Smooth muscle cell (in vitro differentiated cells): ENCODE measurements at regions not wholly inside any gene's neighbourhood (a gene's known extent, or its start where the extent isn't known, plus 50 kb on each side); places are given as distances from the start of the nearest gene placed in this dataset.

Source experiments
- DNase-seq: peaks from one replicate; lab custom pipeline; 2025; ENCODE audit not compliant: unreplicated experiment; lab: John Stamatoyannopoulos, UW
- H2AFZ ChIP-seq: fragments of 200-600 bp; sonication (generic); 2 replicates; pipeline ENCODE4 v1.6.0; 2016; ENCODE audit warnings: antibody characterized with exemption, low read depth, mild to moderate bottlenecking
- H3F3A ChIP-seq: fragments of 200-600 bp; sonication (generic); 2 replicates; pipeline ENCODE4 v1.6.0; 2017; ENCODE audit warnings: antibody characterized with exemption, low read depth
- H3K27ac ChIP-seq: fragments of 200-600 bp; sonication (generic); 2 replicates; pipeline ENCODE4 v1.5.1; 2016; ENCODE audit warnings: low read depth, mild to moderate bottlenecking
- H3K27me3 ChIP-seq: fragments of 200-600 bp; sonication (generic); 2 replicates; pipeline ENCODE4 v1.6.1; 2016; ENCODE audit warnings: low read depth, mild to moderate bottlenecking
- H3K36me3 ChIP-seq: fragments of 200-600 bp; sonication (generic); 2 replicates; pipeline ENCODE4 v1.5.1; 2016; ENCODE audit warnings: low read depth
- H3K4me1 ChIP-seq: fragments of 200-600 bp; sonication (generic); 2 replicates; pipeline ENCODE4 v1.5.1; 2016; ENCODE audit warnings: low read depth
- H3K4me2 ChIP-seq: fragments of 200-600 bp; sonication (generic); 2 replicates; pipeline ENCODE4 v1.6.0; 2016; ENCODE audit warnings: mild to moderate bottlenecking
- H3K4me3 ChIP-seq: fragments of 200-600 bp; sonication (generic); 2 replicates; pipeline ENCODE4 v1.5.1; 2016; ENCODE audit warnings: mild to moderate bottlenecking
- H3K79me2 ChIP-seq: fragments of 200-600 bp; sonication (generic); 2 replicates; pipeline ENCODE4 v1.6.0; 2016; ENCODE audit warnings: low read depth, mild to moderate bottlenecking
- H3K9ac ChIP-seq: fragments of 200-600 bp; sonication (generic); 2 replicates; pipeline ENCODE4 v1.6.0; 2016; ENCODE audit warnings: low read depth
- H3K9me3 ChIP-seq: fragments of 200-600 bp; sonication (generic); replicated peaks from 2 replicates; pipeline ENCODE4 v1.5.1; 2016; ENCODE audit warnings: low read depth
- H4K20me1 ChIP-seq: fragments of 200-600 bp; sonication (generic); 2 replicates; pipeline ENCODE4 v1.6.0; 2016; ENCODE audit warnings: low read depth
- WGBS: methylation state at CpG from one replicate; pipeline ENCODE4 v1.1.7; 2016; ENCODE audit warnings: low lambda C conversion rate; 5-methylcytosine and 5-hydroxymethylcytosine counted together
- TF ChIP-seq, protein P1 (sequence below): fragments of 200-600 bp; sonication (generic); IDR thresholded peaks from 2 replicates; pipeline ENCODE4 v1.5.1; 2017; ENCODE audit warnings: borderline replicate concordance, mild to moderate bottlenecking, antibody characterized with exemption; ENCODE audit not compliant: insufficient read depth, poor library complexity, severe bottlenecking

DNA sequence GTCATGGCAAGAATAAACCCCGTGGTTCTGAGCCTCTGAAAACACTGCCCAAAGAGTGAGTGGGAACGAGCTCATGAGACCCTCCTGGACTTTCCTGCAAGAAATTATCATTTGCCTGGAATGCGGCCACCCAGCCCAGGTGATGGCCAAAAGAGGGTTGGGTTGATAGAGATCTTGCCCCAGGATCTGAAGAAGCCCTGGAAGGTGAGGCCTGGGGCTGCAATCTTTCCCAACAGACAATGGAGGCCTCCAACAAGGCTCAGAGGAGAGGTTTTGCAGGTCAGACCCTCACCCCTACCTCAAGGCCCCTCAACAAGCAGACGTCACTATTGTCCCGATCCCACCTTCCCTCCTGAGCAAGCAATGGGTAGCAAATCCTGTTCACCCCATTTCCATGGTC lies 106.0 kb upstream of the SOD1 start:
- Histone ChIP-seq H3K36me3 (no peaks in the 10 kb centered on the region), H3K9ac (no peak overlapping the region), H2AFZ (no peak overlapping the region), H3K9me3 (no peaks in the 10 kb centered on the region), H3K27ac (no peak overlapping the region), H3K79me2 (peaks cover 6% of the 10 kb centered on the region), H4K20me1 (no peaks in the 10 kb centered on the region), H3K4me2 (no peak overlapping the region), H3K4me1 (peaks cover 35% of the 10 kb centered on the region), H3F3A (peaks cover 11% of the 10 kb centered on the region), H3K4me3 (no peak overlapping the region), H3K27me3 (peaks cover 14% of the 10 kb centered on the region)
- 94% methylated on average over 5 of the region's 5 CpGs for WGBS
- DNase-seq = no peak
- TF ChIP-seq, protein P1, sequence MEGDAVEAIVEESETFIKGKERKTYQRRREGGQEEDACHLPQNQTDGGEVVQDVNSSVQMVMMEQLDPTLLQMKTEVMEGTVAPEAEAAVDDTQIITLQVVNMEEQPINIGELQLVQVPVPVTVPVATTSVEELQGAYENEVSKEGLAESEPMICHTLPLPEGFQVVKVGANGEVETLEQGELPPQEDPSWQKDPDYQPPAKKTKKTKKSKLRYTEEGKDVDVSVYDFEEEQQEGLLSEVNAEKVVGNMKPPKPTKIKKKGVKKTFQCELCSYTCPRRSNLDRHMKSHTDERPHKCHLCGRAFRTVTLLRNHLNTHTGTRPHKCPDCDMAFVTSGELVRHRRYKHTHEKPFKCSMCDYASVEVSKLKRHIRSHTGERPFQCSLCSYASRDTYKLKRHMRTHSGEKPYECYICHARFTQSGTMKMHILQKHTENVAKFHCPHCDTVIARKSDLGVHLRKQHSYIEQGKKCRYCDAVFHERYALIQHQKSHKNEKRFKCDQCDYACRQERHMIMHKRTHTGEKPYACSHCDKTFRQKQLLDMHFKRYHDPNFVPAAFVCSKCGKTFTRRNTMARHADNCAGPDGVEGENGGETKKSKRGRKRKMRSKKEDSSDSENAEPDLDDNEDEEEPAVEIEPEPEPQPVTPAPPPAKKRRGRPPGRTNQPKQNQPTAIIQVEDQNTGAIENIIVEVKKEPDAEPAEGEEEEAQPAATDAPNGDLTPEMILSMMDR = no peak

DNA sequence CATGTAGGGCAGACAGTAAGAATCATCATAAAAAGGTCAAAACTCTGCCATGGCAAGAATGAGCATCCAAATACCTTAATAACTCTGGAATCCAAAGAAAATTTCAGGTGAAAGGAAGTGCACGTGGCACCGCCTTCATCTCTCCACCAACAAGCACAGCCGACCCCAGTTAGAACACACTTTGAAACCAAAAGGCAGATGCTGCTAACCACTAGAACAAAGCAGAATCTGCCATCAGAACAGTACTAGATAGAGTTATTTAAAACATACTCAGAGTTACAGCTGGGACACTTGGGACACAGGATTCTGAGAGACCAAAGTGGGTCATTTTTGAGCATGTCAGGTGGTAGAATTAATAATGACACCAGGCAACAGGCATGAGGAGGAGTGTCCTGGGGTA lies 106.7 kb upstream of the SOD1 start:
- TF ChIP-seq, protein P1 = no peak
- no peak for DNase-seq
- Histone ChIP-seq H3K36me3 (no peaks in the 10 kb centered on the region), H3F3A (peaks cover 11% of the 10 kb centered on the region), H3K4me2 (no peak overlapping the region), H3K4me3 (no peak overlapping the region), H3K27me3 (peaks cover 10% of the 10 kb centered on the region), H3K79me2 (peaks cover 6% of the 10 kb centered on the region), H4K20me1 (no peaks in the 10 kb centered on the region), H3K9me3 (no peaks in the 10 kb centered on the region), H3K27ac (no peak overlapping the region), H3K4me1 (peaks cover 35% of the 10 kb centered on the region), H3K9ac (no peak overlapping the region), H2AFZ (no peak overlapping the region)
- WGBS = 94% methylated on average over 3 of the region's 3 CpGs

DNA sequence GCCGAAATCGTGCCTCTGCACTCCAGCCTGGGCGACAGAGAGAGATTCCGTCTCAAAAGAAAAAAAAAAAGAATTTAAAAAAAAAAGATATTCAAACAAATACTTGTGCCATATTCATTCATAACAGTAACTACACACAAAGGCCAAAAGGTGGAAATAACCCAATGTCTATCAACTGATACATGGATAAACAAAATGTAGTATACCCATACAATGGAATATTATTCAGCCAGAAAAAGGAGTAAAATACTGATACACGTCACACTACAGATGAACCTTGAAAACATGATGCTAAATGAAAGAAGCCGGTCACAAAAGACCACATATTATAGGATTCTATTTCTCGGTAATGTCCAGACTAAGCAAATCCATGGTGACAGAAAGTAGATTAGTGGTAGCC lies 109.4 kb upstream of the SOD1 start:
- Histone ChIP-seq H3K27me3 (no peaks in the 10 kb centered on the region), H2AFZ (no peak overlapping the region), H3K4me1 (peaks cover 24% of the 10 kb centered on the region), H3K27ac (no peak overlapping the region), H3K9ac (no peak overlapping the region), H3F3A (no peaks in the 10 kb centered on the region), H3K36me3 (no peaks in the 10 kb centered on the region), H3K4me2 (no peak overlapping the region), H4K20me1 (no peaks in the 10 kb centered on the region), H3K4me3 (no peak overlapping the region), H3K79me2 (peaks cover 6% of the 10 kb centered on the region), H3K9me3 (no peaks in the 10 kb centered on the region)
- TF ChIP-seq, protein P1 = no peak
- DNase-seq = no peak
- WGBS = 98% methylated on average over 7 of the region's 7 CpGs

DNA sequence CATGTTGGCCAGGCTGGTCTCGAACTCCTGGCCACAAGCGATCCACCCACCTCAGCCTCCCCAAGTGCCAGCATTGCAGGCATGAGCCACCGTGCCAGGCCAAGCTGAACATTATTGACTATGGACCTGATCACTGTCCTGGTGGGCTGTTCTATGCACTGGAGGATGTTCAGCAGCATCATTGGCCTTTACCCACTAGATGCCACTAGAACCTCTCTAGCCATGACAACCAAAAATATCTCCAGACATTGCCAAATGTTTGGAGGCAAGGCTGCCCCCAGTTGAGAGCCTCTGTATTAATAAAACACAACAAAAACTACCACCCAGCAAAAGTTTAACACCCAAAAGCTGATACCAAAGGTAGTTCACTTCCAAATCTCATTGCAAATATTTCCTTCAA lies 110.8 kb upstream of the SOD1 start:
- H3K9ac ChIP-seq = no peak overlapping the region
- H3K79me2 ChIP-seq = peaks cover 6% of the 10 kb centered on the region
- H3F3A ChIP-seq = no peaks in the 10 kb centered on the region
- no peak overlapping the region for H3K27ac ChIP-seq
- 92% methylated on average over 3 of the region's 3 CpGs for WGBS
- no peak overlapping the region for H3K4me2 ChIP-seq
- H3K36me3 ChIP-seq = no peaks in the 10 kb centered on the region
- no peaks in the 10 kb centered on the region for H4K20me1 ChIP-seq
- no peaks in the 10 kb centered on the region for H3K9me3 ChIP-seq
- H3K27me3 ChIP-seq = no peaks in the 10 kb centered on the region
- no peak overlapping the region for H3K4me3 ChIP-seq
- no peak for DNase-seq
- H3K4me1 ChIP-seq = peaks cover 11% of the 10 kb centered on the region
- no peak overlapping the region for H2AFZ ChIP-seq
- TF ChIP-seq, protein P1 = no peak
